Activated B cell treated with CpG ODN at 0.5 μM for 24 hours (primary cell): ENCODE measurements at regions not wholly inside any gene's neighbourhood (a gene's known extent, or its start where the extent isn't known, plus 50 kb on each side); places are given as distances from the start of the nearest gene placed in this dataset.

Source experiments
- ATAC-seq: fragments of 200-7000 bp; cut with Tn5 transposase; one replicate; pipeline ENCODE4 v1.10.0; 2021; ENCODE audit warnings: low read depth, mild to moderate bottlenecking, moderate library complexity
- CTCF ChIA-PET: fragments of 350-600 bp; sonication (Branson Sonifier 250); formaldehyde crosslinking; loops from one replicate; lab custom pipeline; 2021; ENCODE audit warnings: antibody characterized with exemption; lab: Charles Lee
- POLR2A ChIA-PET: fragments of 350-600 bp; sonication (Branson Sonifier 250); formaldehyde crosslinking; loops from one replicate; lab custom pipeline; 2021; ENCODE audit warnings: antibody characterized with exemption; lab: Charles Lee
- DNase-seq: peaks from one replicate; pipeline ENCODE4 v3.0.0; 2022
- H3K27ac Mint-ChIP-seq: one replicate; pipeline ENCODE4 v1.8.0; 2020; ENCODE audit warnings: mixed read lengths
- H3K27me3 Mint-ChIP-seq: one replicate; pipeline ENCODE4 v1.8.0; 2021; ENCODE audit warnings: mixed read lengths
- H3K36me3 Mint-ChIP-seq: one replicate; pipeline ENCODE4 v1.8.0; 2021; ENCODE audit warnings: low read depth, mixed read lengths
- H3K4me1 Mint-ChIP-seq: one replicate; pipeline ENCODE4 v1.8.0; 2021; ENCODE audit warnings: mixed read lengths
- H3K4me3 Mint-ChIP-seq: one replicate; pipeline ENCODE4 v1.8.0; 2020; ENCODE audit warnings: mild to moderate bottlenecking, mixed read lengths
- H3K9me3 Mint-ChIP-seq: one replicate; pipeline ENCODE4 v1.8.0; 2020; ENCODE audit warnings: mixed read lengths
- intact Hi-C: fragments of 100-400 bp; cut with micrococcal nuclease; formaldehyde crosslinking; loops from one replicate; pipeline ENCODE4 v1.15.1; 2024
- TF ChIP-seq, protein P1 (sequence below): fragments of 200-600 bp; IDR thresholded peaks from one replicate; pipeline ENCODE4 v1.8.0; 2022; ENCODE audit warnings: antibody characterized with exemption, mild to moderate bottlenecking

- POLR2A ChIA-PET, result no interaction called here
- no peak for DNase-seq
- no peaks in the 10 kb centered on the region for H3K4me1 Mint-ChIP-seq
- no peaks in the 10 kb centered on the region for H3K27me3 Mint-ChIP-seq
- no peak for ATAC-seq
- H3K36me3 Mint-ChIP-seq, result no peaks in the 10 kb centered on the region
- CTCF ChIA-PET, result no interaction called here
- intact Hi-C loops, result no loop called here
- H3K27ac Mint-ChIP-seq, result no peak overlapping the region
- H3K9me3 Mint-ChIP-seq, result peaks cover 8% of the 10 kb centered on the region
- H3K4me3 Mint-ChIP-seq, result no peak overlapping the region
- TF ChIP-seq, protein P1, sequence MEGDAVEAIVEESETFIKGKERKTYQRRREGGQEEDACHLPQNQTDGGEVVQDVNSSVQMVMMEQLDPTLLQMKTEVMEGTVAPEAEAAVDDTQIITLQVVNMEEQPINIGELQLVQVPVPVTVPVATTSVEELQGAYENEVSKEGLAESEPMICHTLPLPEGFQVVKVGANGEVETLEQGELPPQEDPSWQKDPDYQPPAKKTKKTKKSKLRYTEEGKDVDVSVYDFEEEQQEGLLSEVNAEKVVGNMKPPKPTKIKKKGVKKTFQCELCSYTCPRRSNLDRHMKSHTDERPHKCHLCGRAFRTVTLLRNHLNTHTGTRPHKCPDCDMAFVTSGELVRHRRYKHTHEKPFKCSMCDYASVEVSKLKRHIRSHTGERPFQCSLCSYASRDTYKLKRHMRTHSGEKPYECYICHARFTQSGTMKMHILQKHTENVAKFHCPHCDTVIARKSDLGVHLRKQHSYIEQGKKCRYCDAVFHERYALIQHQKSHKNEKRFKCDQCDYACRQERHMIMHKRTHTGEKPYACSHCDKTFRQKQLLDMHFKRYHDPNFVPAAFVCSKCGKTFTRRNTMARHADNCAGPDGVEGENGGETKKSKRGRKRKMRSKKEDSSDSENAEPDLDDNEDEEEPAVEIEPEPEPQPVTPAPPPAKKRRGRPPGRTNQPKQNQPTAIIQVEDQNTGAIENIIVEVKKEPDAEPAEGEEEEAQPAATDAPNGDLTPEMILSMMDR, result no peak
Measured at GRCh38 chr20:7490288-7490687, 450.0 kb downstream of the HAO1 start.

DNA sequence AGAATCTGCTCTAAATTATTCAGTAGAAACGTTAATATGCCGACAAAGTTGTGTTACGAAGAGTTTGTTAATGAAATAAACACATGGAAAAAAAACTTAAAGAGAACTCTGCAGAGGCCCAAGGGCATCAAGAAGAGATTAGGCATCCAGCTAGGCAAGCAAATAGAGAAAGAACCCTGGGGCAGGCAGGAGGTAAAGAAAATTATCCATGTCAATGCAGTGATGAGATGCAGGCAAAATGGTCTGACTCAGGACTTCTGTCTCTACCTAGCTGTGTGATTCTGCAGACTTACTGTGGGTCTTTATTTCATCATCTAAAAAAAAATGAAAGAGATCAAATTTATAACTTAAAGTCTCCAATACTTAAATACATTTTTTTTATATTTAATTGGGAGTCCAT is 448.0 kb downstream of the HAO1 start:
- H3K4me1 Mint-ChIP-seq, result no peaks in the 10 kb centered on the region
- TF ChIP-seq, protein P1, result no peak
- POLR2A ChIA-PET, result no interaction called here
- intact Hi-C loops, result no loop called here
- H3K9me3 Mint-ChIP-seq, result peaks cover 8% of the 10 kb centered on the region
- H3K27me3 Mint-ChIP-seq, result no peaks in the 10 kb centered on the region
- no peaks in the 10 kb centered on the region for H3K36me3 Mint-ChIP-seq
- no peak overlapping the region for H3K27ac Mint-ChIP-seq
- H3K4me3 Mint-ChIP-seq, result no peak overlapping the region
- ATAC-seq (no peak), DNase-seq (no peak)
- CTCF ChIA-PET, result no interaction called here

DNA sequence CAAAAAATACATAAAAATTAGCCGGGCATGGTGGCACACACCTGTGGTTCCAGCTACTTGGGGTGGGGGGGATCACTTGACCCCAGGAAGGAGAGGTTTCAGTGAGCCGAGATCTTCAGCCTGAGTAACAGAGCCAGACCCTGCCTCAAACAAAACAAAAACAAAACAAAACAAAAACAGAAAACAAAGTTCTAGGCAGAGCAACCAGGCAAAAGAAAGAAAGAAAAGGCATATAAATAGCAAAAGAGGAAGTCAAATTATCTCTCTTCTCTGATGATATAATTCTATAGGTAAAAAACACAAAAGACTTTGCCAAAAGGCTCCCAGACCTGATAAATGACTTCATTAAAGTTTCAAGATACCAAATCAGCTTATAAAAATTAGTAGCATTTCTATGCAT is 446.9 kb downstream of the HAO1 start:
- H3K36me3 Mint-ChIP-seq, result no peaks in the 10 kb centered on the region
- H3K9me3 Mint-ChIP-seq, result peaks cover 8% of the 10 kb centered on the region
- H3K4me1 Mint-ChIP-seq, result no peaks in the 10 kb centered on the region
- intact Hi-C loops, result no loop called here
- ATAC-seq, result no peak
- no peak overlapping the region for H3K27ac Mint-ChIP-seq
- DNase-seq, result no peak
- POLR2A ChIA-PET, result no interaction called here
- TF ChIP-seq, protein P1, result no peak
- H3K27me3 Mint-ChIP-seq, result no peaks in the 10 kb centered on the region
- H3K4me3 Mint-ChIP-seq, result no peak overlapping the region
- CTCF ChIA-PET, result no interaction called here

DNA sequence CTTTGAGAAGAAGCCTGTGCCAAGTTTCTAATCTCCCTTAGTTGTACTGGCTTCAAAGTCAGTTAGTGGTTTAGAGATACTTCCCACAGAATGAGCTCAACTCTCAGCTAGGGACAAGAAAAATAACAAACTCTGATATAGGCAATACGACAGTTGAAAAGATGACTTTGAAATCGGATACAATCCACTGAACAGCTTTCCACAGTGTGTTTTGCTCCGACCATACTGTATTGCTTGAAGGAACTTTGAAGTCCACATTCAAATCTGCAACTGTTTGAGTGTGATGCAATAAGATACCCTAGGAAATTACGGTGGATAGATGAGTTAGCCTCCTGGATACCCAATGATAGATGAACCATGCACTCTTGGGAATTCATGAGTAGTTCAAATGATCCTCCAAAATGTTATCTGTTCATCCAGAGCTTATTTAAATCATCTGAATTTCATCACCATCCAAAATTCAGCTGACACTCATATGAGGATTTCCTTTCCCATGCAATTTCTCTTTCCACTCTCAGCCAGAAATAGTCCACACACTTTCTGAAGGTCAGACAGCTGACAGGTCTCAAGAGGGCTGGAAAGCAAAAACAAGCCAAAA is 443.8 kb downstream of the HAO1 start:
- TF ChIP-seq, protein P1, result no peak
- no peaks in the 10 kb centered on the region for H3K36me3 Mint-ChIP-seq
- H3K27ac Mint-ChIP-seq, result no peak overlapping the region
- DNase-seq (no peak), ATAC-seq (no peak)
- peaks cover 8% of the 10 kb centered on the region for H3K9me3 Mint-ChIP-seq
- ChIA-PET POLR2A (no interaction called here), CTCF (no interaction called here)
- no peaks in the 10 kb centered on the region for H3K27me3 Mint-ChIP-seq
- intact Hi-C loops, result no loop called here
- no peak overlapping the region for H3K4me3 Mint-ChIP-seq
- H3K4me1 Mint-ChIP-seq, result no peaks in the 10 kb centered on the region

- no peak overlapping the region for H3K4me3 Mint-ChIP-seq
- POLR2A ChIA-PET, result no interaction called here
- H3K36me3 Mint-ChIP-seq, result no peaks in the 10 kb centered on the region
- H3K27ac Mint-ChIP-seq, result no peak overlapping the region
- intact Hi-C loops, result no loop called here
- DNase-seq (no peak), ATAC-seq (no peak)
- peaks cover 8% of the 10 kb centered on the region for H3K9me3 Mint-ChIP-seq
- no peaks in the 10 kb centered on the region for H3K4me1 Mint-ChIP-seq
- CTCF ChIA-PET, result no interaction called here
- TF ChIP-seq, protein P1, result no peak
- H3K27me3 Mint-ChIP-seq, result no peaks in the 10 kb centered on the region
Measured at GRCh38 chr20:7497985-7498384, 442.3 kb downstream of the HAO1 start.
